GM12878 (cell line): ENCODE measurements at regions not wholly inside any gene's neighbourhood (a gene's known extent, or its start where the extent isn't known, plus 50 kb on each side); places are given as distances from the start of the nearest gene placed in this dataset.

Experiments
- ATAC-seq: fragments of 200-7000 bp; cut with Tn5 transposase; 3 replicates; pipeline ENCODE4 v1.9.1; 2020; ENCODE audit warnings: mild to moderate bottlenecking, moderate library complexity
- BruUV-seq: library from RNA; stranded (reverse); fragments of 400-500 nt; replicated peaks from 2 replicates; lab custom pipeline; 2021; lab: Mats Ljungman, UMichigan
- CTCF ChIA-PET: fragments of 300-600 bp; sonication (Branson Sonifier 250); formaldehyde crosslinking; extraction: SDS; loops from one replicate; lab custom pipeline; 2021; ENCODE audit warnings: inconsistent platforms; lab: Yijun Ruan, JAX
- POLR2A ChIA-PET: fragments of 350-600 bp; formaldehyde crosslinking; extraction: SDS; loops from one replicate; lab custom pipeline; 2021; ENCODE audit warnings: inconsistent platforms; lab: Charles Lee
- RAD21 ChIA-PET: fragments of 300-600 bp; sonication (Branson Sonifier 250); formaldehyde crosslinking; loops from one replicate; lab custom pipeline; 2023; ENCODE audit warnings: antibody characterized with exemption; ENCODE audit not compliant: unreplicated experiment; lab: Charles Lee
- SMC1A ChIA-PET: fragments of 300-600 bp; sonication (Branson Sonifier 250); formaldehyde crosslinking; loops from one replicate; lab custom pipeline; 2023; ENCODE audit not compliant: unreplicated experiment, uncharacterized antibody; lab: Charles Lee
- DNase-seq: peaks from one replicate; pipeline ENCODE4 v3.0.0-alpha.2; 2011; ENCODE audit warnings: low read depth, low spot score
- FAIRE-seq: peaks from 3 replicates; lab custom pipeline; 2011; peaks lifted over from hg19 to GRCh38; lab: Jason Lieb, UNC
- H2AFZ ChIP-seq: 2 replicates; pipeline ENCODE4 v1.6.0; 2011; ENCODE audit warnings: low read depth, low read length, control low read depth; ENCODE audit not compliant: control insufficient read depth
- H3K27ac ChIP-seq: 2 replicates; pipeline ENCODE4 v1.5.1; 2011; ENCODE audit warnings: control low read depth; ENCODE audit not compliant: control insufficient read depth, insufficient read depth
- H3K27me3 ChIP-seq, 2 experiments: replicated peaks in 1 of 2; 2 replicates each; pipeline versions ENCODE4 v1.6.0 to v1.6.1; 2011; ENCODE audit warnings: low read length in 1 of 2; ENCODE audit not compliant: control insufficient read depth in 2 of 2, insufficient read depth in 2 of 2
- H3K36me3 ChIP-seq, 2 experiments: 2 replicates each; pipeline ENCODE4 v1.5.1; 2011; ENCODE audit warnings: low read length in 1 of 2; ENCODE audit not compliant: control insufficient read depth in 2 of 2, insufficient read depth in 2 of 2
- H3K4me1 ChIP-seq: 2 replicates; pipeline ENCODE4 v1.6.1; 2011; ENCODE audit warnings: mild to moderate bottlenecking, low read length, moderate library complexity, mixed read lengths; ENCODE audit not compliant: control insufficient read depth, insufficient read depth
- H3K4me2 ChIP-seq: 2 replicates; pipeline ENCODE4 v1.6.0; 2011; ENCODE audit warnings: control low read depth; ENCODE audit not compliant: control insufficient read depth, insufficient read depth
- H3K4me3 ChIP-seq: fragments of 200-600 bp; sonication (generic); 2 replicates; pipeline ENCODE4 v1.5.1; 2016
- H3K79me2 ChIP-seq: 2 replicates; pipeline ENCODE4 v1.6.0; 2011; ENCODE audit warnings: low read length; ENCODE audit not compliant: control insufficient read depth, insufficient read depth
- H3K9ac ChIP-seq: 2 replicates; pipeline ENCODE4 v1.8.0; 2011; ENCODE audit warnings: low read length, control low read depth, mixed read lengths; ENCODE audit not compliant: control insufficient read depth, insufficient read depth
- H3K9me3 ChIP-seq: replicated peaks from 3 replicates; pipeline ENCODE4 v1.5.1; 2011; ENCODE audit warnings: mild to moderate bottlenecking, low read length; ENCODE audit not compliant: control insufficient read depth, insufficient read depth
- H4K20me1 ChIP-seq: 2 replicates; pipeline ENCODE4 v1.6.0; 2011; ENCODE audit not compliant: control insufficient read depth, insufficient read depth
- CREB1 ChIP-seq: IDR thresholded peaks from 2 replicates; pipeline ENCODE4 v1.6.1; 2012; ENCODE audit warnings: low read depth, mild to moderate bottlenecking, inconsistent platforms
- EP300 ChIP-seq, 2 experiments: fragments of 150-350 bp in 1 of 2; IDR thresholded peaks; 2 replicates each; pipeline ENCODE4 v1.6.1; 2011 to 2012; ENCODE audit warnings: low read depth in 2 of 2, low read length in 2 of 2, borderline replicate concordance in 1 of 2, improper control_type of control experiment in 1 of 2, inconsistent platforms in 1 of 2; ENCODE audit not compliant: control insufficient read depth in 1 of 2
- NBN ChIP-seq: fragments of 450-650 bp; IDR thresholded peaks from 2 replicates; pipeline ENCODE4 v1.6.1; 2016
- RCOR1 ChIP-seq: conservative IDR thresholded peaks from 2 replicates; pipeline ENCODE4 v1.6.1; 2012; ENCODE audit warnings: low read depth, low read length, improper control_type of control experiment
- RELA ChIP-seq: fragments of 450-650 bp; IDR thresholded peaks from 2 replicates; pipeline ENCODE4 v1.8.0; 2014; ENCODE audit warnings: borderline replicate concordance; ENCODE audit not compliant: partially characterized antibody
- STAT3 ChIP-seq: IDR thresholded peaks from 2 replicates; pipeline ENCODE4 v1.6.1; 2011; ENCODE audit warnings: low read depth, low read length, improper control_type of control experiment
- TCF12 ChIP-seq: IDR thresholded peaks from 2 replicates; pipeline ENCODE4 v1.6.1; 2011; ENCODE audit warnings: low read depth, mild to moderate bottlenecking, low read length
- ZSCAN29 ChIP-seq: fragments of 450-650 bp; IDR thresholded peaks from 2 replicates; pipeline ENCODE4 v1.6.1; 2017; ENCODE audit warnings: mild to moderate bottlenecking, moderate library complexity
- WGBS: methylation state at CpG from one replicate; pipeline ENCODE4 v1.1.6; 2016; ENCODE audit warnings: low lambda C conversion rate; ENCODE audit not compliant: insufficient replicate concordance, insufficient coverage; ENCODE audit errors: missing lambda C conversion rate; 5-methylcytosine and 5-hydroxymethylcytosine counted together
- in situ Hi-C: fragments of 300-500 bp; cut with MboI; formaldehyde crosslinking; loops from 9 replicates; pipeline ENCODE4 v1.14.3; 2018; ENCODE audit warnings: mixed read lengths
- intact Hi-C: fragments of 100-400 bp; cut with micrococcal nuclease; formaldehyde crosslinking; loops from one replicate; pipeline ENCODE4 v1.14.2; 2022; ENCODE audit not compliant: unreplicated experiment
- TF ChIP-seq, protein P1 (sequence below): fragments of 150-350 bp; IDR thresholded peaks from 2 replicates; pipeline ENCODE4 v1.6.1; 2014; ENCODE audit warnings: mild to moderate bottlenecking, low read depth, low read length
- TF ChIP-seq, protein P2 (sequence below): IDR thresholded peaks from 2 replicates; pipeline ENCODE4 v1.6.1; 2011; ENCODE audit warnings: low read depth, low read length, improper control_type of control experiment, borderline replicate concordance
- TF ChIP-seq, protein P3 (sequence below): fragments of 450-650 bp; conservative IDR thresholded peaks from 2 replicates; pipeline ENCODE4 v1.6.1; 2017; ENCODE audit warnings: mild to moderate bottlenecking, moderate library complexity
- TF ChIP-seq, protein P4 (sequence below): IDR thresholded peaks from 2 replicates; pipeline ENCODE4 v1.6.1; 2012; ENCODE audit warnings: mild to moderate bottlenecking, low read depth, low read length
- TF ChIP-seq, protein P5 (sequence below): IDR thresholded peaks from 2 replicates; pipeline ENCODE4 v1.6.1; 2011; ENCODE audit warnings: borderline replicate concordance, low read depth, mild to moderate bottlenecking, moderate library complexity, mixed read lengths, low read length; ENCODE audit not compliant: insufficient read depth; ENCODE audit errors: extremely low read length

DNA sequence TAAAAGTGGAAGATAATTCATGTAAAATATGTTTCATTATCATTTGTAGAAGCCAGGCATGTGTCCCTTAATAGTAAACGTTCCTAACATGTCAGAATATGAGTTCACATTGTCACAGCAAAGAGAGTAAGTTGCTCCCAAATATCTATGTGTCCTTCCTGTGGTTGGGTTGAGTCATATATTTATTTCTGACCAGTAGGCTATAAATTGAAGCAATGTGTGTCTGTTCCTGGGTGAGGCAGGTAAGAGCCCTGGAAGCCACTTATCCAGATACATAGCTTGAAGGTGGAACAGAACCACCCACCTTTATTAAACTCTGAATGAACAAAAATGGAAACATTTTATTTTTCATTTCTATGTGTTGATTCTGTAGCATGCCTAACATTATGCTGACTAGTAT is 2251.6 kb downstream of the NCAM2 start (continued):
- TF ChIP-seq STAT3 (no peak), ZSCAN29 (no peak), RELA (no peak)
- TF ChIP-seq, protein P1, sequence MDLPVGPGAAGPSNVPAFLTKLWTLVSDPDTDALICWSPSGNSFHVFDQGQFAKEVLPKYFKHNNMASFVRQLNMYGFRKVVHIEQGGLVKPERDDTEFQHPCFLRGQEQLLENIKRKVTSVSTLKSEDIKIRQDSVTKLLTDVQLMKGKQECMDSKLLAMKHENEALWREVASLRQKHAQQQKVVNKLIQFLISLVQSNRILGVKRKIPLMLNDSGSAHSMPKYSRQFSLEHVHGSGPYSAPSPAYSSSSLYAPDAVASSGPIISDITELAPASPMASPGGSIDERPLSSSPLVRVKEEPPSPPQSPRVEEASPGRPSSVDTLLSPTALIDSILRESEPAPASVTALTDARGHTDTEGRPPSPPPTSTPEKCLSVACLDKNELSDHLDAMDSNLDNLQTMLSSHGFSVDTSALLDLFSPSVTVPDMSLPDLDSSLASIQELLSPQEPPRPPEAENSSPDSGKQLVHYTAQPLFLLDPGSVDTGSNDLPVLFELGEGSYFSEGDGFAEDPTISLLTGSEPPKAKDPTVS, result no peak

DNA sequence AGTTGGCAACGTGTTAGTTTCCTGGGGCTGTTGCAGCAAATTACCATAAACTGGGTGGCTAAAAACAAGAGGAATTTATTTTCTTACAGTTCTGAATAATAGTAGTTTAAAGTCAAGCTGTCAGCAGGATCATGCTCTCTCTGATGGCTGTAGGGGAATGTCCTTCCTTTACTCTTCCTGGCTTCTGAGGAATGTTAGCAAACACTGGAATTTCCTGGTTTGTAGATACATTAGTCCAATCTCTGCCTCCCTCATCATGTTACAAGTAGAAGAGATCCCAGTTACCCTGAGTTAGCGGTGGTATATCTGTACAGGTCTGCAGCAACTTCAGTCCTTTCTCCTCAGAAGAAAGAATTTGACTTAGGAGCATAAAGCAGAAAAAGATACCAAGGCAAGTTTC is 2249.1 kb downstream of the NCAM2 start:
- POLR2A ChIA-PET, result no interaction called here
- Histone ChIP-seq H3K27me3 (no peaks in the 10 kb centered on the region), H3K4me3 (no peak overlapping the region), H2AFZ (no peak overlapping the region), H3K9me3 (no peaks in the 10 kb centered on the region), H3K27ac (no peak overlapping the region), H4K20me1 (no peaks in the 10 kb centered on the region), H3K4me1 (no peaks in the 10 kb centered on the region), H3K36me3 (no peaks in the 10 kb centered on the region), H3K4me2 (no peak overlapping the region), H3K79me2 (no peaks in the 10 kb centered on the region), H3K9ac (no peak overlapping the region)
- SMC1A ChIA-PET, result no interaction called here
- FAIRE-seq (no peak), ATAC-seq (no peak), DNase-seq (no peak)
- no TSS peak for BruUV-seq
- intact Hi-C loops, result no loop called here
- CTCF ChIA-PET, result no interaction called here
- RAD21 ChIA-PET, result no interaction called here
- WGBS, result 38% methylated on average over 2 of the region's 2 CpGs
- in situ Hi-C loops, result no loop called here
- TF ChIP-seq RCOR1 (no peak), CREB1 (no peak), EP300 (IDR thresholded peaks at IDR 0.05; ENCODE audit: borderline replicate concordance in 1 of 2, control insufficient read depth in 1 of 2, low read depth in 2 of 2, low read length in 2 of 2) (no peak), TCF12 (no peak), NBN (no peak)
- TF ChIP-seq, protein P2, sequence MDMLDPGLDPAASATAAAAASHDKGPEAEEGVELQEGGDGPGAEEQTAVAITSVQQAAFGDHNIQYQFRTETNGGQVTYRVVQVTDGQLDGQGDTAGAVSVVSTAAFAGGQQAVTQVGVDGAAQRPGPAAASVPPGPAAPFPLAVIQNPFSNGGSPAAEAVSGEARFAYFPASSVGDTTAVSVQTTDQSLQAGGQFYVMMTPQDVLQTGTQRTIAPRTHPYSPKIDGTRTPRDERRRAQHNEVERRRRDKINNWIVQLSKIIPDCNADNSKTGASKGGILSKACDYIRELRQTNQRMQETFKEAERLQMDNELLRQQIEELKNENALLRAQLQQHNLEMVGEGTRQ, result no peak
- TF ChIP-seq, protein P3, sequence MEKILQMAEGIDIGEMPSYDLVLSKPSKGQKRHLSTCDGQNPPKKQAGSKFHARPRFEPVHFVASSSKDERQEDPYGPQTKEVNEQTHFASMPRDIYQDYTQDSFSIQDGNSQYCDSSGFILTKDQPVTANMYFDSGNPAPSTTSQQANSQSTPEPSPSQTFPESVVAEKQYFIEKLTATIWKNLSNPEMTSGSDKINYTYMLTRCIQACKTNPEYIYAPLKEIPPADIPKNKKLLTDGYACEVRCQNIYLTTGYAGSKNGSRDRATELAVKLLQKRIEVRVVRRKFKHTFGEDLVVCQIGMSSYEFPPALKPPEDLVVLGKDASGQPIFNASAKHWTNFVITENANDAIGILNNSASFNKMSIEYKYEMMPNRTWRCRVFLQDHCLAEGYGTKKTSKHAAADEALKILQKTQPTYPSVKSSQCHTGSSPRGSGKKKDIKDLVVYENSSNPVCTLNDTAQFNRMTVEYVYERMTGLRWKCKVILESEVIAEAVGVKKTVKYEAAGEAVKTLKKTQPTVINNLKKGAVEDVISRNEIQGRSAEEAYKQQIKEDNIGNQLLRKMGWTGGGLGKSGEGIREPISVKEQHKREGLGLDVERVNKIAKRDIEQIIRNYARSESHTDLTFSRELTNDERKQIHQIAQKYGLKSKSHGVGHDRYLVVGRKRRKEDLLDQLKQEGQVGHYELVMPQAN, result no peak
- TF ChIP-seq, protein P4, sequence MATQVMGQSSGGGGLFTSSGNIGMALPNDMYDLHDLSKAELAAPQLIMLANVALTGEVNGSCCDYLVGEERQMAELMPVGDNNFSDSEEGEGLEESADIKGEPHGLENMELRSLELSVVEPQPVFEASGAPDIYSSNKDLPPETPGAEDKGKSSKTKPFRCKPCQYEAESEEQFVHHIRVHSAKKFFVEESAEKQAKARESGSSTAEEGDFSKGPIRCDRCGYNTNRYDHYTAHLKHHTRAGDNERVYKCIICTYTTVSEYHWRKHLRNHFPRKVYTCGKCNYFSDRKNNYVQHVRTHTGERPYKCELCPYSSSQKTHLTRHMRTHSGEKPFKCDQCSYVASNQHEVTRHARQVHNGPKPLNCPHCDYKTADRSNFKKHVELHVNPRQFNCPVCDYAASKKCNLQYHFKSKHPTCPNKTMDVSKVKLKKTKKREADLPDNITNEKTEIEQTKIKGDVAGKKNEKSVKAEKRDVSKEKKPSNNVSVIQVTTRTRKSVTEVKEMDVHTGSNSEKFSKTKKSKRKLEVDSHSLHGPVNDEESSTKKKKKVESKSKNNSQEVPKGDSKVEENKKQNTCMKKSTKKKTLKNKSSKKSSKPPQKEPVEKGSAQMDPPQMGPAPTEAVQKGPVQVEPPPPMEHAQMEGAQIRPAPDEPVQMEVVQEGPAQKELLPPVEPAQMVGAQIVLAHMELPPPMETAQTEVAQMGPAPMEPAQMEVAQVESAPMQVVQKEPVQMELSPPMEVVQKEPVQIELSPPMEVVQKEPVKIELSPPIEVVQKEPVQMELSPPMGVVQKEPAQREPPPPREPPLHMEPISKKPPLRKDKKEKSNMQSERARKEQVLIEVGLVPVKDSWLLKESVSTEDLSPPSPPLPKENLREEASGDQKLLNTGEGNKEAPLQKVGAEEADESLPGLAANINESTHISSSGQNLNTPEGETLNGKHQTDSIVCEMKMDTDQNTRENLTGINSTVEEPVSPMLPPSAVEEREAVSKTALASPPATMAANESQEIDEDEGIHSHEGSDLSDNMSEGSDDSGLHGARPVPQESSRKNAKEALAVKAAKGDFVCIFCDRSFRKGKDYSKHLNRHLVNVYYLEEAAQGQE, result no peak
- TF ChIP-seq, protein P5, sequence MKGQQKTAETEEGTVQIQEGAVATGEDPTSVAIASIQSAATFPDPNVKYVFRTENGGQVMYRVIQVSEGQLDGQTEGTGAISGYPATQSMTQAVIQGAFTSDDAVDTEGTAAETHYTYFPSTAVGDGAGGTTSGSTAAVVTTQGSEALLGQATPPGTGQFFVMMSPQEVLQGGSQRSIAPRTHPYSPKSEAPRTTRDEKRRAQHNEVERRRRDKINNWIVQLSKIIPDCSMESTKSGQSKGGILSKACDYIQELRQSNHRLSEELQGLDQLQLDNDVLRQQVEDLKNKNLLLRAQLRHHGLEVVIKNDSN, result no peak
